Caco-2 (cell line): ENCODE measurements at regions not wholly inside any gene's neighbourhood (a gene's known extent, or its start where the extent isn't known, plus 50 kb on each side); places are given as distances from the start of the nearest gene placed in this dataset.

ENCODE experiments used
- BruUV-seq: library from RNA; stranded (reverse); fragments of 400-500 nt; replicated peaks from 2 replicates; lab custom pipeline; 2021; lab: Mats Ljungman, UMichigan
- CTCF ChIA-PET: fragments of 300-600 bp; sonication (Branson Sonifier 250); formaldehyde crosslinking; loops from one replicate; lab custom pipeline; 2022; ENCODE audit warnings: antibody characterized with exemption; lab: Charles Lee
- POLR2A ChIA-PET: fragments of 300-600 bp; sonication (Branson Sonifier 250); formaldehyde crosslinking; loops from one replicate; lab custom pipeline; 2022; ENCODE audit warnings: antibody characterized with exemption; lab: Charles Lee
- DNase-seq, 2 experiments: peaks; one replicate each; pipeline versions ENCODE4 v3.0.0 to v3.0.0-alpha.2; 2020 to 2022
- H3K27me3 ChIP-seq: replicated peaks from 2 replicates; pipeline ENCODE4 v1.6.0; 2011; ENCODE audit warnings: low read length; ENCODE audit not compliant: control insufficient read depth, insufficient read depth
- H3K36me3 ChIP-seq: 2 replicates; pipeline ENCODE4 v1.5.1; 2011; ENCODE audit warnings: low read length; ENCODE audit not compliant: control insufficient read depth, insufficient read depth
- H3K4me1 ChIP-seq: fragments of 250-450 bp; sonication (Bioruptor Pico); 2 replicates; pipeline ENCODE4 v1.5.1; 2020; ENCODE audit warnings: mild to moderate bottlenecking
- H3K4me3 ChIP-seq: 2 replicates; pipeline ENCODE4 v1.5.1; 2011; ENCODE audit warnings: low read depth, mild to moderate bottlenecking, control low read depth, low read length
- H3K9me3 ChIP-seq: fragments of 250-450 bp; sonication (Bioruptor Pico); 2 replicates; pipeline ENCODE4 v1.5.1; 2020; ENCODE audit warnings: mild to moderate bottlenecking, moderate library complexity
- H3K27ac Mint-ChIP-seq: one replicate; pipeline ENCODE4 v1.8.0; 2022; ENCODE audit warnings: mixed read lengths; ENCODE audit not compliant: unreplicated experiment
- H3K27me3 Mint-ChIP-seq: one replicate; pipeline ENCODE4 v1.8.0; 2022; ENCODE audit warnings: mixed read lengths; ENCODE audit not compliant: insufficient read depth, unreplicated experiment
- H3K36me3 Mint-ChIP-seq: one replicate; pipeline ENCODE4 v1.8.0; 2022; ENCODE audit warnings: mild to moderate bottlenecking, mixed read lengths; ENCODE audit not compliant: insufficient read depth, unreplicated experiment
- H3K4me1 Mint-ChIP-seq: one replicate; pipeline ENCODE4 v1.8.0; 2022; ENCODE audit warnings: low read depth, mixed read lengths; ENCODE audit not compliant: unreplicated experiment
- H3K4me3 Mint-ChIP-seq: one replicate; pipeline ENCODE4 v1.8.0; 2022; ENCODE audit warnings: mild to moderate bottlenecking, moderate library complexity, mixed read lengths; ENCODE audit not compliant: unreplicated experiment
- H3K9me3 Mint-ChIP-seq: one replicate; pipeline ENCODE4 v1.8.0; 2022; ENCODE audit warnings: mixed read lengths; ENCODE audit not compliant: unreplicated experiment
- CTCF ChIP-seq, 2 experiments: fragments of 200-600 bp in 1 of 2; IDR thresholded peaks; 1 replicate in 1 of 2; 2 replicates in 1 of 2; pipeline versions ENCODE4 v1.5.1 to v1.8.0; 2011 to 2022; ENCODE audit warnings: antibody characterized with exemption in 1 of 2, control low read depth in 1 of 2, inconsistent platforms in 1 of 2, low read depth in 1 of 2, low read length in 1 of 2, mild to moderate bottlenecking in 1 of 2, moderate library complexity in 1 of 2; ENCODE audit not compliant: insufficient read depth in 1 of 2, severe bottlenecking in 1 of 2, unreplicated experiment in 1 of 2
- intact Hi-C: fragments of 100-400 bp; cut with micrococcal nuclease; formaldehyde crosslinking; loops from one replicate; pipeline ENCODE4 v1.10.0; 2022; ENCODE audit not compliant: unreplicated experiment

GRCh38 chr6:169880516-169880915 lies 129.1 kb downstream of the ERMARD start:
- no peaks in the 10 kb centered on the region for H3K27me3 ChIP-seq
- peaks cover 22% of the 10 kb centered on the region for H3K9me3 Mint-ChIP-seq
- H3K9me3 ChIP-seq = peaks cover 2% of the 10 kb centered on the region
- H3K4me3 Mint-ChIP-seq = no peak overlapping the region
- ChIA-PET POLR2A (no interaction called here), CTCF (no interaction called here)
- H3K4me1 ChIP-seq = no peaks in the 10 kb centered on the region
- H3K36me3 ChIP-seq = no peaks in the 10 kb centered on the region
- no peak for TF ChIP-seq CTCF (IDR thresholded peaks at IDR 0.05; ENCODE audit: insufficient read depth in 1 of 2, low read depth in 1 of 2, low read length in 1 of 2, severe bottlenecking in 1 of 2, unreplicated experiment in 1 of 2)
- no TSS peak for BruUV-seq
- peaks cover 6% of the 10 kb centered on the region for H3K36me3 Mint-ChIP-seq
- no peak for DNase-seq
- H3K4me1 Mint-ChIP-seq = no peaks in the 10 kb centered on the region
- H3K27me3 Mint-ChIP-seq = no peaks in the 10 kb centered on the region
- H3K27ac Mint-ChIP-seq = no peak overlapping the region
- intact Hi-C loops = loop anchor here (5.0 kb wide), 1 partner anchor 88 kb away; no protein-coding TSS in a partner anchor
- H3K4me3 ChIP-seq = no peak overlapping the region

GRCh38 chr6:169869301-169869700 lies 117.9 kb downstream of the ERMARD start:
- H3K4me3 ChIP-seq = no peak overlapping the region
- BruUV-seq = no TSS peak
- H3K9me3 ChIP-seq = no peaks in the 10 kb centered on the region; the same call in 1 of the 2 replicates
- POLR2A ChIA-PET = no interaction called here
- H3K36me3 ChIP-seq = no peaks in the 10 kb centered on the region
- DNase-seq = peak in 1 of 2 experiments; percentile 7
- no peaks in the 10 kb centered on the region for H3K4me1 ChIP-seq
- intact Hi-C loops = no loop called here
- TF ChIP-seq CTCF (IDR thresholded peaks at IDR 0.05; ENCODE audit: insufficient read depth in 1 of 2, low read depth in 1 of 2, low read length in 1 of 2, severe bottlenecking in 1 of 2, unreplicated experiment in 1 of 2) = no peak
- no peaks in the 10 kb centered on the region for H3K27me3 Mint-ChIP-seq
- H3K9me3 Mint-ChIP-seq = peaks cover 25% of the 10 kb centered on the region
- no peaks in the 10 kb centered on the region for H3K36me3 Mint-ChIP-seq
- no peak overlapping the region for H3K27ac Mint-ChIP-seq
- no peak overlapping the region for H3K4me3 Mint-ChIP-seq
- CTCF ChIA-PET = no interaction called here
- no peaks in the 10 kb centered on the region for H3K4me1 Mint-ChIP-seq
- H3K27me3 ChIP-seq = no peaks in the 10 kb centered on the region

GRCh38 chr6:169868458-169868857 lies 117.0 kb downstream of the ERMARD start:
- H3K4me1 ChIP-seq = no peaks in the 10 kb centered on the region
- peaks cover 32% of the 10 kb centered on the region for H3K9me3 Mint-ChIP-seq
- H3K36me3 ChIP-seq = no peaks in the 10 kb centered on the region
- intact Hi-C loops = no loop called here
- CTCF ChIA-PET = no interaction called here
- no peaks in the 10 kb centered on the region for H3K4me1 Mint-ChIP-seq
- H3K4me3 ChIP-seq = no peak overlapping the region
- H3K27ac Mint-ChIP-seq = no peak overlapping the region
- no peak for TF ChIP-seq CTCF (IDR thresholded peaks at IDR 0.05; ENCODE audit: insufficient read depth in 1 of 2, low read depth in 1 of 2, low read length in 1 of 2, severe bottlenecking in 1 of 2, unreplicated experiment in 1 of 2)
- H3K36me3 Mint-ChIP-seq = no peaks in the 10 kb centered on the region
- no peaks in the 10 kb centered on the region for H3K27me3 Mint-ChIP-seq
- no peaks in the 10 kb centered on the region for H3K27me3 ChIP-seq
- BruUV-seq = no TSS peak
- no peak overlapping the region for H3K4me3 Mint-ChIP-seq
- peak in 1 of 2 experiments; percentile 5 for DNase-seq
- POLR2A ChIA-PET = no interaction called here
- no peaks in the 10 kb centered on the region; the same call in 1 of the 2 replicates for H3K9me3 ChIP-seq
